Endothelial cell of umbilical vein (primary cell): ENCODE measurements at regions not wholly inside any gene's neighbourhood (a gene's known extent, or its start where the extent isn't known, plus 50 kb on each side); places are given as distances from the start of the nearest gene placed in this dataset.

Source experiments
- BruUV-seq: library from RNA; stranded (reverse); fragments of 400-500 nt; replicated peaks from 2 replicates; lab custom pipeline; 2021; lab: Mats Ljungman, UMichigan
- CTCF ChIA-PET: fragments of 300-600, 350-600 bp; sonication (Branson Sonifier 250); formaldehyde crosslinking; loops from one replicate; lab custom pipeline; 2021; ENCODE audit warnings: antibody characterized with exemption, inconsistent platforms; lab: Charles Lee
- POLR2A ChIA-PET: fragments of 300-600, 350-600 bp; sonication (Branson Sonifier 250); formaldehyde crosslinking; loops from one replicate; lab custom pipeline; 2021; ENCODE audit warnings: antibody characterized with exemption, inconsistent platforms; lab: Charles Lee
- DNase-seq: peaks from one replicate; pipeline ENCODE4 v3.0.0-alpha.2; 2011; ENCODE audit warnings: low read depth, low spot score
- FAIRE-seq: peaks from 2 replicates; lab custom pipeline; 2011; peaks lifted over from hg19 to GRCh38; lab: Jason Lieb, UNC
- H2AFZ ChIP-seq: 2 replicates; pipeline ENCODE4 v1.6.0; 2012; ENCODE audit warnings: low read depth, low read length, control low read depth, inconsistent platforms
- H3K27ac ChIP-seq: 2 replicates; pipeline ENCODE4 v1.5.1; 2011; ENCODE audit warnings: low read depth, mild to moderate bottlenecking, control low read depth, low read length, moderate library complexity; ENCODE audit not compliant: insufficient read depth
- H3K27me3 ChIP-seq, 2 experiments: 2 replicates each; pipeline versions ENCODE4 v1.6.0 to v1.6.1; 2011; ENCODE audit warnings: low read length in 2 of 2, mixed read lengths in 1 of 2; ENCODE audit not compliant: control insufficient read depth in 2 of 2, insufficient read depth in 2 of 2
- H3K36me3 ChIP-seq, 2 experiments: 2 replicates in 1 of 2; 3 replicates in 1 of 2; pipeline ENCODE4 v1.5.1; 2011; ENCODE audit warnings: low read length in 2 of 2, mild to moderate bottlenecking in 1 of 2, moderate library complexity in 1 of 2; ENCODE audit not compliant: control insufficient read depth in 2 of 2, insufficient read depth in 2 of 2; ENCODE audit errors: extremely low read depth in 1 of 2
- H3K4me1 ChIP-seq: 3 replicates; pipeline ENCODE4 v1.5.1; 2011; ENCODE audit warnings: mild to moderate bottlenecking, low read length; ENCODE audit not compliant: control insufficient read depth, insufficient read depth; ENCODE audit errors: extremely low read depth
- H3K4me2 ChIP-seq: 2 replicates; pipeline ENCODE4 v1.6.1; 2011; ENCODE audit warnings: low read length, control low read depth, mixed read lengths; ENCODE audit not compliant: insufficient read depth
- H3K4me3 ChIP-seq, 3 experiments: fragments of 200-600 bp in 1 of 3; sonication (generic), shearing (Covaris generic) in 1 of 3; replicated peaks in 1 of 3; 2 replicates each; pipeline ENCODE4 v1.5.1; 2011 to 2016; ENCODE audit warnings: control low read depth in 3 of 3, low read length in 3 of 3, mild to moderate bottlenecking in 2 of 3, inconsistent platforms in 1 of 3, low read depth in 1 of 3, moderate library complexity in 1 of 3; ENCODE audit not compliant: insufficient read depth in 1 of 3
- H3K79me2 ChIP-seq: 2 replicates; pipeline ENCODE4 v1.6.0; 2012; ENCODE audit warnings: low read length, inconsistent platforms; ENCODE audit not compliant: control insufficient read depth, insufficient read depth
- H3K9ac ChIP-seq: replicated peaks from 2 replicates; pipeline ENCODE3; 2011; ENCODE audit warnings: low read length, control low read depth; ENCODE audit not compliant: insufficient read depth; ENCODE audit errors: extremely low read depth
- H3K9me1 ChIP-seq: replicated peaks from 3 replicates; pipeline ENCODE4 v1.6.0; 2011; ENCODE audit warnings: mild to moderate bottlenecking, low read length; ENCODE audit not compliant: control insufficient read depth, insufficient read depth; ENCODE audit errors: extremely low read depth
- H3K9me3 ChIP-seq: replicated peaks from 2 replicates; pipeline ENCODE4 v1.5.1; 2012; ENCODE audit warnings: low read length, inconsistent platforms; ENCODE audit not compliant: control insufficient read depth, insufficient read depth
- H4K20me1 ChIP-seq: replicated peaks from 2 replicates; pipeline ENCODE3; 2011; ENCODE audit warnings: mild to moderate bottlenecking, low read length; ENCODE audit not compliant: control insufficient read depth, insufficient read depth; ENCODE audit errors: extremely low read depth
- EZH2 ChIP-seq: IDR thresholded peaks from 2 replicates; pipeline ENCODE4 v1.6.1; 2012; ENCODE audit warnings: borderline replicate concordance, low read depth, mild to moderate bottlenecking, moderate library complexity, low read length, inconsistent platforms; ENCODE audit not compliant: severe bottlenecking
- FOS ChIP-seq: IDR thresholded peaks from 2 replicates; pipeline ENCODE4 v1.6.1; 2011; ENCODE audit warnings: mild to moderate bottlenecking, low read length, moderate library complexity, borderline replicate concordance; ENCODE audit not compliant: insufficient read depth
- GATA2 ChIP-seq: IDR thresholded peaks from 2 replicates; pipeline ENCODE4 v1.7.0; 2011; ENCODE audit warnings: low read depth, mild to moderate bottlenecking, moderate library complexity, mixed read lengths, low read length; ENCODE audit not compliant: insufficient read length, insufficient read depth
- JUN ChIP-seq: IDR thresholded peaks from 2 replicates; pipeline ENCODE4 v1.6.1; 2011; ENCODE audit warnings: borderline replicate concordance, low read depth; ENCODE audit not compliant: insufficient read length, insufficient read depth
- MAX ChIP-seq: IDR thresholded peaks from 2 replicates; pipeline ENCODE4 v1.6.1; 2011; ENCODE audit not compliant: insufficient read depth, insufficient read length
- MYC ChIP-seq: IDR thresholded peaks from one replicate; pipeline ENCODE4 v1.6.1; 2011; ENCODE audit warnings: mild to moderate bottlenecking, low read depth, low read length
- POLR2A ChIP-seq: IDR thresholded peaks from 2 replicates; pipeline ENCODE4 v1.6.1; 2012; ENCODE audit warnings: low read depth, mild to moderate bottlenecking, control low read depth, low read length
- POLR2AphosphoS5 ChIP-seq: IDR thresholded peaks from 2 replicates; pipeline ENCODE4 v1.6.1; 2012; ENCODE audit warnings: low read depth, mild to moderate bottlenecking, control low read depth, low read length, moderate library complexity; ENCODE audit not compliant: insufficient read depth
- dilution Hi-C: fragments of 300-500 bp; cut with MboI; formaldehyde crosslinking; loops from one replicate; pipeline ENCODE4 v1.15.0; 2019; ENCODE audit warnings: low sequenced_read_pairs; ENCODE audit not compliant: extremely low pct_ligation_motif_present
- intact Hi-C: fragments of 100-400 bp; cut with micrococcal nuclease; formaldehyde crosslinking; loops from one replicate; pipeline ENCODE4 v1.10.0; 2022
- TF ChIP-seq, protein P1 (sequence below), 2 donors: IDR thresholded peaks; 1 replicate in 1 of 2; 2 replicates in 1 of 2; pipeline ENCODE4 v1.5.1; 2011; ENCODE audit warnings: low read length in 2 of 2, mild to moderate bottlenecking in 2 of 2, moderate library complexity in 2 of 2, control low read depth in 1 of 2, inconsistent platforms in 1 of 2, low read depth in 1 of 2; ENCODE audit not compliant: insufficient read depth in 1 of 2; ENCODE audit errors: extremely low read depth in 1 of 2

DNA sequence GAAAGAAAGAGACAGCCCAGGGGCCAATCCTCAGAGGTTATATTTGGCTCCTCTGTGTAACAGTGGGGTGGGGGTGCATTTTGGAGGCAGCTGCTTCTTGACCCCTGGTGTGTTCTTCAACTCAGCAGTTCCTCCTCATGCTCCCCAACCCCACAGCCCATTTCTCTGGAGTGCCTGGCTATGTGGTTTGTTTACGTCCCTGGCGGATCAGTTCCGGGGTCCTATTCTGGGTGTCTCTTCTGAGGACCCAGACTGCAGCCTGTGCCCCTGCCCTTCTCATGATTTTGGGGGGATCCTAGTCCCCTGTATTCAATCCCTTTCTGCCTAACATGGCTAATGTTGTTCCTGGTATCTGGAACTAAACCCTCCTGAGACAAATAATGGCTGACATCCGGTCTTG is 70.5 kb upstream of the SULF2 start:
- CTCF ChIA-PET = interaction anchor here (1.6 kb wide), 1 partner anchor 182 kb away, joined by 3 read pairs; no protein-coding TSS in a partner anchor
- Histone ChIP-seq H2AFZ (no peak overlapping the region), H3K9me1 (no peaks in the 10 kb centered on the region), H3K27ac (no peak overlapping the region), H3K9ac (no peak overlapping the region), H3K4me1 (no peaks in the 10 kb centered on the region), H4K20me1 (no peaks in the 10 kb centered on the region), H3K27me3 (no peaks in the 10 kb centered on the region), H3K36me3 (no peaks in the 10 kb centered on the region), H3K79me2 (no peaks in the 10 kb centered on the region), H3K4me2 (no peak overlapping the region), H3K9me3 (no peaks in the 10 kb centered on the region), H3K4me3 (no peak overlapping the region)
- dilution Hi-C loops = no loop called here
- intact Hi-C loops = loop anchor here (1.0 kb wide), 1 partner anchor 130 kb away; no protein-coding TSS in a partner anchor
- no peak for DNase-seq
- FAIRE-seq = no peak
- TF ChIP-seq MAX (no peak), GATA2 (no peak), JUN (no peak), MYC (no peak), POLR2AphosphoS5 (no peak), POLR2A (no peak), EZH2 (no peak), FOS (no peak)
- TF ChIP-seq, protein P1, sequence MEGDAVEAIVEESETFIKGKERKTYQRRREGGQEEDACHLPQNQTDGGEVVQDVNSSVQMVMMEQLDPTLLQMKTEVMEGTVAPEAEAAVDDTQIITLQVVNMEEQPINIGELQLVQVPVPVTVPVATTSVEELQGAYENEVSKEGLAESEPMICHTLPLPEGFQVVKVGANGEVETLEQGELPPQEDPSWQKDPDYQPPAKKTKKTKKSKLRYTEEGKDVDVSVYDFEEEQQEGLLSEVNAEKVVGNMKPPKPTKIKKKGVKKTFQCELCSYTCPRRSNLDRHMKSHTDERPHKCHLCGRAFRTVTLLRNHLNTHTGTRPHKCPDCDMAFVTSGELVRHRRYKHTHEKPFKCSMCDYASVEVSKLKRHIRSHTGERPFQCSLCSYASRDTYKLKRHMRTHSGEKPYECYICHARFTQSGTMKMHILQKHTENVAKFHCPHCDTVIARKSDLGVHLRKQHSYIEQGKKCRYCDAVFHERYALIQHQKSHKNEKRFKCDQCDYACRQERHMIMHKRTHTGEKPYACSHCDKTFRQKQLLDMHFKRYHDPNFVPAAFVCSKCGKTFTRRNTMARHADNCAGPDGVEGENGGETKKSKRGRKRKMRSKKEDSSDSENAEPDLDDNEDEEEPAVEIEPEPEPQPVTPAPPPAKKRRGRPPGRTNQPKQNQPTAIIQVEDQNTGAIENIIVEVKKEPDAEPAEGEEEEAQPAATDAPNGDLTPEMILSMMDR (IDR thresholded peaks at IDR 0.05; ENCODE audit: extremely low read depth in 1 of 2, insufficient read depth in 1 of 2, low read depth in 1 of 2, low read length in 2 of 2) = no peak
- POLR2A ChIA-PET = no interaction called here
- no TSS peak for BruUV-seq
